ENCODE measurements at regions not wholly inside any gene's neighbourhood (a gene's known extent, or its start where the extent isn't known, plus 50 kb on each side); places are given as distances from the start of the nearest gene placed in this dataset.

DNA sequence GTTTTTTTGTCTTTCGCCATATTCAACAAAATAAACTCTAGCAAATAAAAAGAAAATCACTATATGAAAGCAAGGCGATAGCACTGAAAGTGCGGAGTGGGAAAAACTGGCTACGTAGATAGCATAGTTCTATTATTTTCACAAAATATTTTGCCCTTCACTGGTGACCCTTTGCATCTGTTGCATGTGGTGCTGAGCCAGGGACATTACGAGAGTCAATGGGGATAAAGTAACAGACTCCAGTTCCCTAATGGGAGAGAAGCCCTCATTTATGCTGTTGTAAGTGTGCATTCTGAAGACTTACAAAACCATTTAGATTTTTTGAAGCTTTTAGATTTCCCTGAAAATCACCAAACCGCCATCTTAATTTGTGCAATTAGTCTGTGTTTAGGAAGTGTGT lies 501.6 kb downstream of the PPARGC1A start:
- ATAC-seq (ENCODE audit: insufficient read depth, low read depth), result no peak
- TF ChIP-seq, protein P1, sequence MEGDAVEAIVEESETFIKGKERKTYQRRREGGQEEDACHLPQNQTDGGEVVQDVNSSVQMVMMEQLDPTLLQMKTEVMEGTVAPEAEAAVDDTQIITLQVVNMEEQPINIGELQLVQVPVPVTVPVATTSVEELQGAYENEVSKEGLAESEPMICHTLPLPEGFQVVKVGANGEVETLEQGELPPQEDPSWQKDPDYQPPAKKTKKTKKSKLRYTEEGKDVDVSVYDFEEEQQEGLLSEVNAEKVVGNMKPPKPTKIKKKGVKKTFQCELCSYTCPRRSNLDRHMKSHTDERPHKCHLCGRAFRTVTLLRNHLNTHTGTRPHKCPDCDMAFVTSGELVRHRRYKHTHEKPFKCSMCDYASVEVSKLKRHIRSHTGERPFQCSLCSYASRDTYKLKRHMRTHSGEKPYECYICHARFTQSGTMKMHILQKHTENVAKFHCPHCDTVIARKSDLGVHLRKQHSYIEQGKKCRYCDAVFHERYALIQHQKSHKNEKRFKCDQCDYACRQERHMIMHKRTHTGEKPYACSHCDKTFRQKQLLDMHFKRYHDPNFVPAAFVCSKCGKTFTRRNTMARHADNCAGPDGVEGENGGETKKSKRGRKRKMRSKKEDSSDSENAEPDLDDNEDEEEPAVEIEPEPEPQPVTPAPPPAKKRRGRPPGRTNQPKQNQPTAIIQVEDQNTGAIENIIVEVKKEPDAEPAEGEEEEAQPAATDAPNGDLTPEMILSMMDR (IDR thresholded peaks at IDR 0.05; ENCODE audit: borderline replicate concordance, extremely low read depth, low read length, poor library complexity, severe bottlenecking), result no peak
- TF ChIP-seq EZH2 (IDR thresholded peaks at IDR 0.05; ENCODE audit: borderline replicate concordance, low read depth, low read length, severe bottlenecking), result no peak

GRCh38 chr4:23384741-23385140 lies 505.1 kb downstream of the PPARGC1A start:
- Histone ChIP-seq H3K4me3 (ENCODE audit: low read depth in 1 of 2, low read length in 2 of 2) (no peak overlapping the region), H3K4me1 (ENCODE audit: insufficient read depth, low read length) (no peaks in the 10 kb centered on the region), H3K27me3 (ENCODE audit: insufficient read depth, low read length, poor library complexity) (no peaks in the 10 kb centered on the region), H2AFZ (ENCODE audit: low read depth, low read length) (no peak overlapping the region), H3K9ac (ENCODE audit: low read depth, low read length) (no peak overlapping the region), H3K36me3 (ENCODE audit: insufficient read depth, low read length) (no peaks in the 10 kb centered on the region), H3K4me2 (ENCODE audit: insufficient read depth, low read length) (no peak overlapping the region), H3K79me2 (ENCODE audit: insufficient read depth, low read length) (no peaks in the 10 kb centered on the region), H3K27ac (ENCODE audit: low read length) (no peak overlapping the region), H4K20me1 (ENCODE audit: insufficient read depth, low read length) (no peaks in the 10 kb centered on the region), H3K9me3 (ENCODE audit: insufficient read depth, low read length, severe bottlenecking) (no peaks in the 10 kb centered on the region)
- ATAC-seq (ENCODE audit: insufficient read depth, low read depth) (no peak), DNase-seq (no peak)
- TF ChIP-seq, protein P1 (IDR thresholded peaks at IDR 0.05; ENCODE audit: borderline replicate concordance, extremely low read depth, low read length, poor library complexity, severe bottlenecking), result no peak
- no peak for TF ChIP-seq EZH2 (IDR thresholded peaks at IDR 0.05; ENCODE audit: borderline replicate concordance, low read depth, low read length, severe bottlenecking)

More for the DNA sequence above, 501.6 kb downstream of the PPARGC1A start:
- no peaks in the 10 kb centered on the region for H3K36me3 ChIP-seq (ENCODE audit: insufficient read depth, low read length)
- H3K4me1 ChIP-seq (ENCODE audit: insufficient read depth, low read length), result no peaks in the 10 kb centered on the region
- no peak overlapping the region for H3K4me3 ChIP-seq (ENCODE audit: low read depth in 1 of 2, low read length in 2 of 2)
- H3K9me3 ChIP-seq (ENCODE audit: insufficient read depth, low read length, severe bottlenecking), result no peaks in the 10 kb centered on the region
- H3K9ac ChIP-seq (ENCODE audit: low read depth, low read length), result no peak overlapping the region
- no peaks in the 10 kb centered on the region for H4K20me1 ChIP-seq (ENCODE audit: insufficient read depth, low read length)
- no peak for DNase-seq
- no peak overlapping the region for H3K4me2 ChIP-seq (ENCODE audit: insufficient read depth, low read length)
- no peaks in the 10 kb centered on the region for H3K27me3 ChIP-seq (ENCODE audit: insufficient read depth, low read length, poor library complexity)
- H3K79me2 ChIP-seq (ENCODE audit: insufficient read depth, low read length), result no peaks in the 10 kb centered on the region
- H3K27ac ChIP-seq (ENCODE audit: low read length), result no peak overlapping the region
- H2AFZ ChIP-seq (ENCODE audit: low read depth, low read length), result no peak overlapping the region

DNA sequence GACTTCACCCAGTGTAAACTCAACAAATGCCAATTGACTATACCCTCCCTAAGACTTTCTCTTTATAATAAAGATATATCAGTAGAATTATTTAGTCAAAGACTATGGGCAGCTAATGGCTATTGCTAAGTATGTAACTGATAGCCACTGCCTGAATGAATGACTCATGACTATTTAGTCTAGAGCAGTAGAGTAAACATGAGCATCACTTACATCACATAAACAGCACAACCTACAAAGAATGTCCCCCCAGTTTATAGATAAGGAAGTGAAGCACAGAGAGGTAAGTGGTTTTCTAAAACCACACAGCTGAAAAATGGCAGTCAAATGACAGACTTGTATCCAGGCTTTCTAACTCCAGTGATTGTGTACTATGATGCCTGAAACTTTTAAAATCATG lies 507.0 kb downstream of the PPARGC1A start:
- H3K27me3 ChIP-seq (ENCODE audit: insufficient read depth, low read length, poor library complexity), result no peaks in the 10 kb centered on the region
- DNase-seq, result no peak

More for the DNA sequence above, 507.0 kb downstream of the PPARGC1A start:
- Histone ChIP-seq H3K4me1 (ENCODE audit: insufficient read depth, low read length) (no peaks in the 10 kb centered on the region), H2AFZ (ENCODE audit: low read depth, low read length) (no peak overlapping the region), H3K36me3 (ENCODE audit: insufficient read depth, low read length) (no peaks in the 10 kb centered on the region), H3K9ac (ENCODE audit: low read depth, low read length) (no peak overlapping the region), H3K79me2 (ENCODE audit: insufficient read depth, low read length) (no peaks in the 10 kb centered on the region), H3K4me3 (ENCODE audit: low read depth in 1 of 2, low read length in 2 of 2) (no peak overlapping the region), H3K4me2 (ENCODE audit: insufficient read depth, low read length) (no peak overlapping the region), H3K9me3 (ENCODE audit: insufficient read depth, low read length, severe bottlenecking) (no peaks in the 10 kb centered on the region), H4K20me1 (ENCODE audit: insufficient read depth, low read length) (no peaks in the 10 kb centered on the region), H3K27ac (ENCODE audit: low read length) (no peak overlapping the region)
- TF ChIP-seq, protein P1 (IDR thresholded peaks at IDR 0.05; ENCODE audit: borderline replicate concordance, extremely low read depth, low read length, poor library complexity, severe bottlenecking), result no peak
- TF ChIP-seq EZH2 (IDR thresholded peaks at IDR 0.05; ENCODE audit: borderline replicate concordance, low read depth, low read length, severe bottlenecking), result no peak
- no peak for ATAC-seq (ENCODE audit: insufficient read depth, low read depth)

All from DND-41 (cell line).